ENCODE measurements at regions not wholly inside any gene's neighbourhood (a gene's known extent, or its start where the extent isn't known, plus 50 kb on each side); places are given as distances from the start of the nearest gene placed in this dataset.

DNA sequence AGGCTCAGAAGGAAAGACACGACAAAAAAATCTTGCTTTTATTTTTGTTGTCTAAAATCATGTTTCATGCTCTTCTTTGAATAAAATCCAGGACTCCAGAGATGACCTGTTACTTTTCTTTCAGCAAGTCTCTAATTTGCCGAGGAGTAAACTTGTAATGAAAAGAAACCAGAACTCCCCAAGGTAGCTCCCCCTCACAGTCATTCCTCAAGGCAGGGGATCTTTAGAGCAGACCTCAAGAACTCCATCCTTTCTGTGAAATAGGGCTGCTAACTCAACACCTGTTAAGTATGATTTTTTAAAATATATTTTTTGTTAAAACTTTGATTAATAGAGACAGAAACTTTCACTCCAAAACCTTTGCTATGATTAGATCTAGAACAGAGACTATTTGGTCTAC, 82.7 kb upstream of the ABCD3 start:
- Histone ChIP-seq H3K79me2 (ENCODE audit: insufficient read depth, low read length) (no peaks in the 10 kb centered on the region), H4K20me1 (ENCODE audit: low read depth, low read length) (no peaks in the 10 kb centered on the region), H3K9ac (ENCODE audit: low read length) (no peak overlapping the region), H3F3A (ENCODE audit: insufficient read depth) (no peaks in the 10 kb centered on the region), H3K27me3 (ENCODE audit: low read length) (no peaks in the 10 kb centered on the region), H3K4me3 (ENCODE audit: insufficient read depth, low read length, poor library complexity, severe bottlenecking) (no peak overlapping the region), H3K9me3 (ENCODE audit: insufficient read depth, low read length) (no peaks in the 10 kb centered on the region), H2AFZ (ENCODE audit: low read depth, low read length, severe bottlenecking) (no peak overlapping the region), H3K36me3 (ENCODE audit: low read length) (no peaks in the 10 kb centered on the region), H3K27ac (ENCODE audit: low read depth, low read length) (no peak overlapping the region), H3K4me2 (ENCODE audit: low read depth, low read length, poor library complexity, severe bottlenecking) (no peak overlapping the region), H3K9me2 (replicated peaks; ENCODE audit: insufficient read depth, low read length) (no peaks in the 10 kb centered on the region)
- TF ChIP-seq, protein P1, sequence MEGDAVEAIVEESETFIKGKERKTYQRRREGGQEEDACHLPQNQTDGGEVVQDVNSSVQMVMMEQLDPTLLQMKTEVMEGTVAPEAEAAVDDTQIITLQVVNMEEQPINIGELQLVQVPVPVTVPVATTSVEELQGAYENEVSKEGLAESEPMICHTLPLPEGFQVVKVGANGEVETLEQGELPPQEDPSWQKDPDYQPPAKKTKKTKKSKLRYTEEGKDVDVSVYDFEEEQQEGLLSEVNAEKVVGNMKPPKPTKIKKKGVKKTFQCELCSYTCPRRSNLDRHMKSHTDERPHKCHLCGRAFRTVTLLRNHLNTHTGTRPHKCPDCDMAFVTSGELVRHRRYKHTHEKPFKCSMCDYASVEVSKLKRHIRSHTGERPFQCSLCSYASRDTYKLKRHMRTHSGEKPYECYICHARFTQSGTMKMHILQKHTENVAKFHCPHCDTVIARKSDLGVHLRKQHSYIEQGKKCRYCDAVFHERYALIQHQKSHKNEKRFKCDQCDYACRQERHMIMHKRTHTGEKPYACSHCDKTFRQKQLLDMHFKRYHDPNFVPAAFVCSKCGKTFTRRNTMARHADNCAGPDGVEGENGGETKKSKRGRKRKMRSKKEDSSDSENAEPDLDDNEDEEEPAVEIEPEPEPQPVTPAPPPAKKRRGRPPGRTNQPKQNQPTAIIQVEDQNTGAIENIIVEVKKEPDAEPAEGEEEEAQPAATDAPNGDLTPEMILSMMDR (IDR thresholded peaks at IDR 0.05; ENCODE audit: insufficient read depth, low read length, poor library complexity, severe bottlenecking), result no peak
- TF ChIP-seq EZH2phosphoT487 (conservative IDR thresholded peaks at IDR 0.05; ENCODE audit: low read length), result no peak

DNA sequence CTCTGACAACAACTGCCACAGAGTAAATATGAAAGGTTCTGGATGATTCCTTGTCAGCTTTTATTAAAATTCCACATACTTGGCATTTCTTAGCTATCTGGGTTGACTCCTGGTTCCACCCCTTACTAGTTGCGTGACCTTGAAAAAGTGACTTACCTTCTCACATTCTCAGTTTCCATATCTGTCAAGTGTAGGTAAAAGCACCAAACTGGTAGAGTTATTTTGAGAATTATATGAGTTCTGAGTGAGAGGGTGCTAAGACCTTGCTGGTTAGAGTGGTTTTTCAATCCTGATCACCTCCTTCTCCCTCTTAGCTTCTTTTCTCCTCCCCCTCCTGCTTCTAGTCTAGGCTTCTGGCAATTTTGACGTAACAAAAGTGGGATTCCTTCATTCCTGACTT, 83.4 kb upstream of the ABCD3 start:
- Histone ChIP-seq H3K9ac (ENCODE audit: low read length) (no peak overlapping the region), H3F3A (ENCODE audit: insufficient read depth) (no peaks in the 10 kb centered on the region), H3K9me2 (replicated peaks; ENCODE audit: insufficient read depth, low read length) (no peaks in the 10 kb centered on the region), H3K4me3 (ENCODE audit: insufficient read depth, low read length, poor library complexity, severe bottlenecking) (no peak overlapping the region), H3K9me3 (ENCODE audit: insufficient read depth, low read length) (no peaks in the 10 kb centered on the region), H3K27me3 (ENCODE audit: low read length) (no peaks in the 10 kb centered on the region), H4K20me1 (ENCODE audit: low read depth, low read length) (no peaks in the 10 kb centered on the region), H2AFZ (ENCODE audit: low read depth, low read length, severe bottlenecking) (no peak overlapping the region), H3K4me2 (ENCODE audit: low read depth, low read length, poor library complexity, severe bottlenecking) (no peak overlapping the region), H3K27ac (ENCODE audit: low read depth, low read length) (no peak overlapping the region), H3K36me3 (ENCODE audit: low read length) (no peaks in the 10 kb centered on the region), H3K79me2 (ENCODE audit: insufficient read depth, low read length) (no peaks in the 10 kb centered on the region)
- TF ChIP-seq, protein P1 (IDR thresholded peaks at IDR 0.05; ENCODE audit: insufficient read depth, low read length, poor library complexity, severe bottlenecking), result no peak
- no peak for TF ChIP-seq EZH2phosphoT487 (conservative IDR thresholded peaks at IDR 0.05; ENCODE audit: low read length)

DNA sequence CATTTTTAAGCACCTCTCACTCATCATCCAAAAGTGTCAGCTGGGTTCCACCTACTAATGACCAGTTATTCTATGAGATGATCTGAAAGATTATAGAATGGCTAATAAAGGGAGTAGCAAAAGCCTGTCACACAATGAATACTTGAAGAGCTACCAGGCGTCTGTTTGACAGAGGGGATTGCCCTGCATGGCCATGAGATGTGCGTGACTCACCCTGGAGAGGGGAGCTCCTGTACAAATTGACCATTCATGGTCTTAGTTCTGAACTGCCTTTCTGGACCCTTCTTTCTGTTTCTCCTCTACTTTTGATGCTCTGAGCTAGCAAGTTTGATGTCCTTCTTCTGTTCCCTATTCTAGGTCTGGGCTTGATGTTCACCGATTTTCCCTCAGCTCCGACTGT, 85.2 kb upstream of the ABCD3 start:
- Histone ChIP-seq H3K9me3 (ENCODE audit: insufficient read depth, low read length) (no peaks in the 10 kb centered on the region), H4K20me1 (ENCODE audit: low read depth, low read length) (no peaks in the 10 kb centered on the region), H3K36me3 (ENCODE audit: low read length) (no peaks in the 10 kb centered on the region), H3K9me2 (replicated peaks; ENCODE audit: insufficient read depth, low read length) (no peaks in the 10 kb centered on the region), H3K4me2 (ENCODE audit: low read depth, low read length, poor library complexity, severe bottlenecking) (no peak overlapping the region), H3K27me3 (ENCODE audit: low read length) (no peaks in the 10 kb centered on the region), H2AFZ (ENCODE audit: low read depth, low read length, severe bottlenecking) (no peak overlapping the region), H3K79me2 (ENCODE audit: insufficient read depth, low read length) (no peaks in the 10 kb centered on the region), H3F3A (ENCODE audit: insufficient read depth) (no peaks in the 10 kb centered on the region), H3K9ac (ENCODE audit: low read length) (no peak overlapping the region), H3K4me3 (ENCODE audit: insufficient read depth, low read length, poor library complexity, severe bottlenecking) (no peak overlapping the region), H3K27ac (ENCODE audit: low read depth, low read length) (no peak overlapping the region)
- TF ChIP-seq, protein P1 (IDR thresholded peaks at IDR 0.05; ENCODE audit: insufficient read depth, low read length, poor library complexity, severe bottlenecking), result no peak
- no peak for TF ChIP-seq EZH2phosphoT487 (conservative IDR thresholded peaks at IDR 0.05; ENCODE audit: low read length)

DNA sequence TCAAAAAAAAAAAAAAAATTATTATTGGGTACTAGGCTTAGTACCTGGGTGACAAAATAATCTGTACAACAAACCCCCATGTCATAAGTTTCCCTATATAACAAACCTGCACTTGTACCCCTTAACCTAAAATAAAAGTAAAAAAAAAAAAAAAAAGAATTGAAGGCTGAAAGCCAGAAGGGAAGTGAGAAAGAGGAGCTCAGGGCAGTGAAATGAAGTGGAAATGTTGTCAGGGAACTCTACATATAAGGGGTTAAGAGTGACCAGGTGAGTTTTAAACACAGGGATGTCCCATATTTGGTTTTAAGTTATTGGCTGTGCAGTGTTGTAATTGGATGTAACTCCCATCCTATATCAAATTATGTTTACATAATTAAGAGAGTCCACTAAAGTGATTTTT, 85.7 kb upstream of the ABCD3 start:
- H3K27me3 ChIP-seq (ENCODE audit: low read length), result no peaks in the 10 kb centered on the region
- H3K9ac ChIP-seq (ENCODE audit: low read length), result no peak overlapping the region
- H3K9me2 ChIP-seq (replicated peaks; ENCODE audit: insufficient read depth, low read length), result no peaks in the 10 kb centered on the region
- H3K9me3 ChIP-seq (ENCODE audit: insufficient read depth, low read length), result no peaks in the 10 kb centered on the region
- TF ChIP-seq EZH2phosphoT487 (conservative IDR thresholded peaks at IDR 0.05; ENCODE audit: low read length), result no peak
- TF ChIP-seq, protein P1 (IDR thresholded peaks at IDR 0.05; ENCODE audit: insufficient read depth, low read length, poor library complexity, severe bottlenecking), result no peak
- H2AFZ ChIP-seq (ENCODE audit: low read depth, low read length, severe bottlenecking), result no peak overlapping the region
- no peaks in the 10 kb centered on the region for H3F3A ChIP-seq (ENCODE audit: insufficient read depth)
- no peak overlapping the region for H3K27ac ChIP-seq (ENCODE audit: low read depth, low read length)
- H3K36me3 ChIP-seq (ENCODE audit: low read length), result no peaks in the 10 kb centered on the region
- no peaks in the 10 kb centered on the region for H4K20me1 ChIP-seq (ENCODE audit: low read depth, low read length)
- no peaks in the 10 kb centered on the region for H3K79me2 ChIP-seq (ENCODE audit: insufficient read depth, low read length)
- no peak overlapping the region for H3K4me2 ChIP-seq (ENCODE audit: low read depth, low read length, poor library complexity, severe bottlenecking)
- H3K4me3 ChIP-seq (ENCODE audit: insufficient read depth, low read length, poor library complexity, severe bottlenecking), result no peak overlapping the region
